ENCODE measurements at regions not wholly inside any gene's neighbourhood (a gene's known extent, or its start where the extent isn't known, plus 50 kb on each side); places are given as distances from the start of the nearest gene placed in this dataset.
A peak's percentile ranks its signal among the peaks of the same experiment; 100 is the strongest.

DNA sequence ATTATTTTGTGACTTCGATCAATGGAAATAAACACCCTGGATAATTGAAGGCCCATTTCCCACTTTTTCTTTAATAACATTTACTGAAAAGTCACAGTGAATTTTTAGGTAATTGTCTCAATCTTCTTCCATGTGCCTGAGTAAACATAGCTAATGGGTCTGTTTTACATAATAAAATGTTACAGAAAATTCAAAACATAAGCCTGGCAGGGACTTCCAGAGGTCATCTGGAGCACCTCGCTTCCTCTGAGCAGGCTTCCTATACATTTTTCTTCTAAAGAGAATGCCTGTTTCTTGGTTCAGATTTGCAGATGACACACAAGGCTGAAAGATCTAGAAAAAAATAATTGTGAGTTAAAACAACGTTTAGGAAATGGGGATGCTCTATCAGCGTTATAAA is 183.8 kb upstream of the PDE3A start:
- Histone ChIP-seq H3K27me3 (no peaks in the 10 kb centered on the region), H3K4me1 (peaks cover 0 to 8% of the 10 kb centered on the region in 2 donors), H3K36me3 (no peaks in the 10 kb centered on the region), H3K4me3 (no peak overlapping the region), H3K9me3 (no peaks in the 10 kb centered on the region), H3K27ac (no peak overlapping the region)
- TF ChIP-seq, protein P1, sequence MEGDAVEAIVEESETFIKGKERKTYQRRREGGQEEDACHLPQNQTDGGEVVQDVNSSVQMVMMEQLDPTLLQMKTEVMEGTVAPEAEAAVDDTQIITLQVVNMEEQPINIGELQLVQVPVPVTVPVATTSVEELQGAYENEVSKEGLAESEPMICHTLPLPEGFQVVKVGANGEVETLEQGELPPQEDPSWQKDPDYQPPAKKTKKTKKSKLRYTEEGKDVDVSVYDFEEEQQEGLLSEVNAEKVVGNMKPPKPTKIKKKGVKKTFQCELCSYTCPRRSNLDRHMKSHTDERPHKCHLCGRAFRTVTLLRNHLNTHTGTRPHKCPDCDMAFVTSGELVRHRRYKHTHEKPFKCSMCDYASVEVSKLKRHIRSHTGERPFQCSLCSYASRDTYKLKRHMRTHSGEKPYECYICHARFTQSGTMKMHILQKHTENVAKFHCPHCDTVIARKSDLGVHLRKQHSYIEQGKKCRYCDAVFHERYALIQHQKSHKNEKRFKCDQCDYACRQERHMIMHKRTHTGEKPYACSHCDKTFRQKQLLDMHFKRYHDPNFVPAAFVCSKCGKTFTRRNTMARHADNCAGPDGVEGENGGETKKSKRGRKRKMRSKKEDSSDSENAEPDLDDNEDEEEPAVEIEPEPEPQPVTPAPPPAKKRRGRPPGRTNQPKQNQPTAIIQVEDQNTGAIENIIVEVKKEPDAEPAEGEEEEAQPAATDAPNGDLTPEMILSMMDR (IDR thresholded peaks at IDR 0.05): no peak
- no peak for DNase-seq (ENCODE audit: low spot score)

DNA sequence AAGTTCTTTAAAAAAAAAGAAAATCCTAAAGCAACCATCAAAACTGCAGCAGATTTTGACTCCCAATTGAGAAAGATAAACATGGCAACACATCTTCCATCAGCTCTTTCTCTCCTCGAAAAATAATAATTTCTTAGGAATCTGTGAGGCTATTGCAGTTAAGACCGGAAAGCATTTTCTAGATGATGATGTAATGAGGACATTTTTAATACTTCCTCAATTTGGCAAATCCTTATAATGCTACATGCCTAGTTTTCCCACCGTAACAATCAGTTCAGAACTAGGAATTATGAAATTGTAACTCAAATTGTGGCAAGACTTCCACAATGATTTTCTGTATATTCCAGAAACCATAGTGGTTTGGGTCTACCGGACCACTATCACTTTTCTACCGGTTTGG is 180.9 kb upstream of the PDE3A start:
- Histone ChIP-seq H3K4me3 (no peak overlapping the region), H3K4me1 (peaks cover 0 to 8% of the 10 kb centered on the region in 2 donors), H3K36me3 (no peaks in the 10 kb centered on the region), H3K9me3 (no peaks in the 10 kb centered on the region), H3K27me3 (no peaks in the 10 kb centered on the region), H3K27ac (no peak overlapping the region)
- TF ChIP-seq, protein P1 (IDR thresholded peaks at IDR 0.05): no peak
- DNase-seq (ENCODE audit: low spot score): no peak

- H3K4me3 ChIP-seq: no peak overlapping the region
- H3K27me3 ChIP-seq: no peaks in the 10 kb centered on the region
- no peaks in the 10 kb centered on the region for H3K9me3 ChIP-seq
- H3K27ac ChIP-seq: no peak overlapping the region
- H3K36me3 ChIP-seq: no peaks in the 10 kb centered on the region
- no peaks in the 10 kb centered on the region for H3K4me1 ChIP-seq
- TF ChIP-seq, protein P1 (IDR thresholded peaks at IDR 0.05): no peak
- no peak for DNase-seq (ENCODE audit: low spot score)
Measured at GRCh38 chr12:20188930-20189653, 179.2 kb upstream of the PDE3A start.

GRCh38 chr12:20189767-20190166 is 178.6 kb upstream of the PDE3A start:
- Histone ChIP-seq H3K27me3 (no peaks in the 10 kb centered on the region), H3K4me3 (no peak overlapping the region), H3K4me1 (no peaks in the 10 kb centered on the region), H3K27ac (no peak overlapping the region), H3K9me3 (no peaks in the 10 kb centered on the region), H3K36me3 (no peaks in the 10 kb centered on the region)
- no peak for DNase-seq (ENCODE audit: low spot score)
- TF ChIP-seq, protein P1 (IDR thresholded peaks at IDR 0.05): no peak

DNA sequence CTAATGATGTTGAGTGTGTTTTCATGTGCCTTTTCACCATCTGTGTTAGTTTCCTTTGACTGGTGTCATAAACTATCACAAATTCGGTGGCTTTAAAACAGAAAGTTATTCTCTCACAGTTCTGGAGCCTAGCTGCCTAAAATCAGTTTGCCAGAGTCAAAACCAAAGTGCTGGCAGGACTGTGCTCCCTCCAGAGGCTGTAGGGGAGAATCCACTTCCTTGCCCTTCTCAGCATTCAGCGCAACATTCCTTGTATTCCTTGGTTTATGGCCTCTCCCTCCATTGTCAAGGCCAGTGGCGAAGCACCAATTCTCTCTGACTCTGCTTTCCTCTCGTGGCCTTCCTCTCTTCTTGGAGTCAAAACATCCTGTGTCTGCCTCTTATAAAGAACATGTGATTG is 174.2 kb upstream of the PDE3A start:
- TF ChIP-seq, protein P1 (IDR thresholded peaks at IDR 0.05): peak; percentile 12 to 41
- Histone ChIP-seq H3K9me3 (no peaks in the 10 kb centered on the region), H3K27ac (no peak overlapping the region), H3K4me1 (no peaks in the 10 kb centered on the region), H3K4me3 (no peak overlapping the region), H3K27me3 (no peaks in the 10 kb centered on the region), H3K36me3 (no peaks in the 10 kb centered on the region)
- no peak for DNase-seq (ENCODE audit: low spot score)

- H3K36me3 ChIP-seq: no peaks in the 10 kb centered on the region
- H3K4me3 ChIP-seq: no peak overlapping the region
- H3K27ac ChIP-seq: no peak overlapping the region
- TF ChIP-seq, protein P1 (IDR thresholded peaks at IDR 0.05): no peak
- H3K4me1 ChIP-seq: no peaks in the 10 kb centered on the region
- no peaks in the 10 kb centered on the region for H3K9me3 ChIP-seq
- H3K27me3 ChIP-seq: no peaks in the 10 kb centered on the region
- DNase-seq (ENCODE audit: low spot score): no peak
Measured at GRCh38 chr12:20196767-20197166, 171.6 kb upstream of the PDE3A start.
